Hepatic stellate cell (primary cell): ENCODE measurements at regions not wholly inside any gene's neighbourhood (a gene's known extent, or its start where the extent isn't known, plus 50 kb on each side); places are given as distances from the start of the nearest gene placed in this dataset.

Experiments used
- DNase-seq: peaks from one replicate; pipeline ENCODE4 v3.0.0; 2011; ENCODE audit warnings: low spot score

GRCh38 chr15:96415513-96416217, 85.2 kb downstream of the NR2F2 start:
- DNase-seq: no peak

DNA sequence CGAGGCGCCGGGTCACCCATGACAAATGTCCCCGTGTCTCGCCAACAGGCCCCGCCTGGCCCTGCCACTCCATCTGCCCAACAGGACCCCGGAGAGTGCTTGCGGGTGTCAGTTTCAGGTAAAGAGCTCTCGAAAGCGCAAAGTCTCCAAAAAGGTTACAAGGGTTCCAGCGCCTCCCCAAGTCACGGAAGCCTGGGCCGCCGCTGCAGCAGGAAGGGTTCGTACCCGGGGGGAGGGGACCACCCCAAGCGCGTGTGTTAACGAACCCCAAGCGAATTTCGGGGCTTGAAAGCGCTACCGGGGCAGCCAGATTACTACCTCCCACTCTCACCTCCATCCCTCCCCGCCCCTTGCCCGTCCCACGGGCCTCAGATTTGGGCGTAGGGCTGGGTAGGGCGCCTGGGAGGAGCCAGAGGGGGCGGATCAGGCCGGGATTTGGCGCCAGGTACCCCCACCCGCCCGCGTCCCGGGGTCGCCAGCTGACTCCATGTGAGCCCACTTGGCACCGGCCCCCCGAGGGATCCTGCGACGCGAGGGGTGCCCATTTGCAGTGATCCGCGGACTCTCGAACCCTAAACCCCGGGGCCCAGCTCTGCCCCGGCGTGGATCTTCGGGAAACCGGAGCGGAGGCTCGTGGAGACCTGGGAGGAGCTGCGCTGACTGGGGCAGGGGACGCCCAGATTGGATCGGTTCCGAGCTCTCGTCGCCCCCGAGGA, 85.9 kb downstream of the NR2F2 start:
- DNase-seq: no peak

GRCh38 chr15:96416934-96417759, 86.6 kb downstream of the NR2F2 start:
- no peak for DNase-seq

- DNase-seq: no peak
Observed at GRCh38 chr15:96417760-96418130, 87.2 kb downstream of the NR2F2 start.

DNA sequence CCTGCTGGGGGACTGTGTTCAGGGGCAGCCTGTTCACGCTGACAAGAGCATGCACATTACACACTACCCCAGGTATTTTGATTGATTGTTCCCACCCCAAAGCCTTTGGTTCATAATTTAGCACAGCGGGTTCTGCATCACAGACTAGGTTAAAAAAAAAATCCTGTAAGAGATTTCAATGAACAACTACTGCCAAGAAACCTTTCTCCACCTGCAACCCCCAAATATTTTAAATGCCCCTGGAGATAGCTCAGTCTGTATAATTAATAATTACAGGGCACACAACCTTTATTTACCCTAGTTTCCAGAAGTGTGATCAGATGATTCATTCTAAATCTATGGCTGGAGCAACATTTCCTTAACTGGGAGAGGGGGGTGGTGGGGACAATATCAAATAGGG, 87.6 kb downstream of the NR2F2 start:
- no peak for DNase-seq

DNA sequence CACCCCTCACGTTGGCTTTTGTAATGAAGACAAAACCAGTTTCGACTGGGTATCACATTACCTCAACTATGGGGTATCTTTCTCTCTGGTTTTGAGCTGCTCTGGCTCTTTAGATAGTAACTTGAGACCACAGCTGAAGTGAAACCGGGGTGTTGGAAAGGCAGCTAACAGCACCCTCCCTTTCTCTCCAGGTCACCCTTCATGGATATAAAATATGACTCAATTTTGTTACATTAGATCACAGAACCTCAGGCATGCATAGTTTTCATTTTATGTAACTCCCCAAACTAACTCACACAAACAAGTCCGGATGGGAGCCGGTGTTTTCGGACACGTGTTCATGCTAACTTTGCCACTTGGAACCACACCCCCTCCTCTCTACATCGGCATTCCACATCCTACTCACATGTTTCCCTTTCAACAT, 90.7 kb downstream of the NR2F2 start:
- no peak for DNase-seq

DNA sequence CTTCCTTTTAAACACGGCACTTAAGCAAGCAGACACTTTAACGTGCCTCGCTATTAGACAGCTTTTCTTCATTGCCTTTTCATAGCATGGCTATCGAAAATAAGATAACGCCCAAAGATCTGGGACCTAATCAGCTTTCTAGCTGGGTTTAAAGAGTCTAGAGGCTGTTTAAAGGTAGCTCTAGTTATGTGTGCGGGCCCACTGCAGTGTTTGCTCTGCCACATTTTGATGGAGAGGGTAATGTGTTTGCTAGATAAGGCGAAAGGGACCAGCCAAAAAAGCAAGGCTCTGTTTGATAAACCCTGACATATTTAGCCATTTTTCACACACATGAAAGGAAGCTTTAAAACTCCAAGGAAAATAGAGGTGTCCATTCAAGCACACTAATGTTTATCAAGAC, 91.6 kb downstream of the NR2F2 start:
- DNase-seq: no peak

DNA sequence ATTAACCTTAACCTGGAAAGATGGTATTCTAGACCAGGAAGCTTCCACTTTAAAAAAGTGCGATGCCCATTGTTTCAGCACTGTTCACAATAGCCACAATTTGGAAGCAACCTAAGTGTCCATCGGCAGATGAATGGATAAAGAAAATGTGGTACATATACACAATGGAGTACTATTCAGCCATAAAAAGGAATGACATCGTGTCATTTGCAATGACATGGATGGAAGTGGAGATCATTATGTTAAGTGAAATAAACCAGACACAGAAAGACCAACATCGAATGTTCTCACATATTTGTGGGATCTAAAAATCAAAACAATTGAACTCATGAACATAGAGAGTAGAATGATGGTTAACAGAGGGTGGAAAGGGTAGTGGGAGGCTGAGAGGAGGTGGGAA, 94.2 kb downstream of the NR2F2 start:
- no peak for DNase-seq

DNA sequence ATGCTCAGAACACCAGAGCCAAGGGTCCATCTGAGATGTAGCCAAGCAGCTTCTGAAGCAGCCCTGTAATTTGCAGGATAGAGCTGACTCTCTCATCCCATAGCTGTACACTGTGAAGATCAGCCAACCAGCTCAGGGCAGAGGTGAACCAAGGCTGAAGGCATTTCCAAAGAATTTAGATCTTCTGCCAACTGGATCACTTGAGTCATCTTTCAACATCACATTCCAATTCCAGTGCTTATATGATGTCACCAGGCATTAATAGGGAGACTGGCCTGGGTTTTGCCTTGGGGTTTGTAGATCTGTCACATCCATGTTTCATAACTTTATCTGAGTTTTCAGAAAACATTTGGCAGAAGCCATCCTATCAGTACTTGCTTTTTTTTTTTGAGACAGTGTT, 98.2 kb downstream of the NR2F2 start:
- peak; percentile 80 for DNase-seq

DNA sequence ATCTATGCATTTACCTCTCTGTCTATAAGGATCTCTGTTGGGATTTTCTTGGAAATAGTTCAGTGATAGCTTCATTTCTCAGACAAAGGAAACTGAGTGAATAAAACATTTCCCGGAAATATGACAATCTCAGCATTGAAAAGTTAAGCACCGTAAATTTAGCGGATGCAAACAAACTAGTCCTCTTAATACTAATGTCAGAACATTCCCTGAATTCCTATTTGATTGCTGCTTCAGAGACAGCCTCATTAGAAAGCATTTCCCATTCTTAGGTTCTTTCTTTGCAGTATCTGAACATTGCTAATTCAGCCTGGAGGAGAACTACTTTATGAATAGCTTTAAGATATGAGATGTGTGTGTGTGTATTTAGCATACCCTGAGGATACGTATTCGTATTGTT, 101.3 kb downstream of the NR2F2 start:
- no peak for DNase-seq

GRCh38 chr15:96435022-96435421, 104.5 kb downstream of the NR2F2 start:
- no peak for DNase-seq

DNA sequence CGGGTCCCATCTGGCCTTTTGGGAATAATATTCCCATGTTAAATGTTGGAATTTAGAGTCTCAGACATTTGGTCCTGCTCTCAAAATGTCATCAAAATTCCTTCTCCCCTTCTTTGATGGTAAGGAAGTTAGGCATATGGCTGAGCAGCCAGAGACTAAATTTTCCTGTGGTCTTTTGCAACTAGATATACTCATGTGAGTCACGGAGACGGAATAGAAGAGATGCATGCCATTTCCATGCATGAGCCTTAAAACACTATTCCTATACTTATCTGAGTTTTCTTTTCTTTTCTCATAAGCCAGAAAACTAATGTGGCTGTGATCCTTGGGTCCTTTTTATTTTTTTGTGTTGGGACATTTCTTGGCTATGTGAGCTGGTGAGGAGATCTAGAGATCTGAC, 105.3 kb downstream of the NR2F2 start:
- no peak for DNase-seq

GRCh38 chr15:96440978-96441377, 110.5 kb downstream of the NR2F2 start:
- DNase-seq: no peak

- DNase-seq: no peak
Observed at GRCh38 chr15:96442076-96442475, 111.6 kb downstream of the NR2F2 start.

DNA sequence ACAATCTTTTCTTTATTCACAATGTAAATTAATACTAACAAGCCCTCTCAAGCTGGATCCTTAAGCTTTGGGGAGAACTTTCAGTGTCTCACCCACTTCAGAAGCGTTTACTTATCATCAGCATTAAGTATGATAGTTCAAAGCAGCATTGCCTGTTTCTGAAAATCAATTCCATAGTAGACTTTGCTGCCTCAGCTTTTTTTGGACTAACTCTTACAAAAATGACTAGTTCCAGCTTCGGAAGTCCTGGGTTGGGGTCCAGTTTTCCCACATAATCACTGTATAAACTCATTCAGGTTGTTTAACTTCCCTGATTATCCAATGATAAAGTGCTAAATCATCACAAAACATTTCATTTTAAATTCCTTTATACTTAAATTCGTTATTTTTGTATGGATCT, 114.4 kb downstream of the NR2F2 start:
- DNase-seq: no peak

- no peak for DNase-seq
Observed at GRCh38 chr15:96448923-96449322, 118.4 kb downstream of the NR2F2 start.

- DNase-seq: no peak
Observed at GRCh38 chr15:96457841-96458240, 127.3 kb downstream of the NR2F2 start.

GRCh38 chr15:96460106-96460505, 129.6 kb downstream of the NR2F2 start:
- DNase-seq: no peak

DNA sequence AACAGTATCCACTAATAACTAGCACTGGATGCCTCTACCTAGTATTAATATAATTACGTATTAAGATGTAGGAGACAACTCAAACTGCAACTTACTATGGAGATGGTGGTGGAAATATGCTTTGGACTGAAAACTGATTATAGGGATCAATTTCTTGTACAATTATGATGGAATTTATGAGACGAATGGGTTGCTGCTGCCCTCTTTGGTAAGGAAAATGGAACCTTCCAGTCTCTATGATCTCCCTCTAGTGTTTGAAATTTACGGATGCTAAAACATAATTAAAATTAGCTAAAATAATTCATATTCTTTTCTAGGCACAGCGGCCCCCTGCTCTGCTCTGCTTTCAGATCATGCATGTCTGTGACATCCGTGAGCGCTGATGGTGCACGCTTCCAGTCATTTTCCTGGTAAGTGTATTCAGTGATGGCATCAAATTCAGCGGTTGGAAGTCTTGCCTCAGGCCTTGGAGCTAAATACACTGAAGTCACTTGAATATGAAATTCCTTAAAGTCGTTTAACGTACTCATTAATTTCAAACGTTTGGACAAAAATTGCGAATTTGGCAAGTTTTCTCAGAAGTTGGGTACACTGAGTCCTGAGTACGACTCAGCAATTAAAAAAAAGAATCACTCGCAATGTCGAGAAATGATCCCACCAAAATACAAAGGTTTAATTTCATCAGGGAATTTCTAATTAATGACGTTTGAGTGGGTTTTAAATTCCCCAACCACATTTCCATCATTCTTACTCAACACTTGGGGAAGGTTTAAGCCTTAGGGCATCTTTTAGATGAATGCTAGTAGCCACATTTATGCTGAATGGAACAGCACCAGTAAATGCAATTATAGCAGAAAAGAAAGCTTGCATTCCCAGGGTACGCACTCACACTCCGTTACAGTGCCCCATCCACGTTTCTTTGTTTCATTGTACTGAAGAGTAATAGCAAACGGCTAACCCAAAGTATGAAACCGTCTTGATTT, 132.6 kb downstream of the NR2F2 start:
- DNase-seq: no peak

GRCh38 chr15:96466389-96466947, 136.0 kb downstream of the NR2F2 start:
- no peak for DNase-seq

DNA sequence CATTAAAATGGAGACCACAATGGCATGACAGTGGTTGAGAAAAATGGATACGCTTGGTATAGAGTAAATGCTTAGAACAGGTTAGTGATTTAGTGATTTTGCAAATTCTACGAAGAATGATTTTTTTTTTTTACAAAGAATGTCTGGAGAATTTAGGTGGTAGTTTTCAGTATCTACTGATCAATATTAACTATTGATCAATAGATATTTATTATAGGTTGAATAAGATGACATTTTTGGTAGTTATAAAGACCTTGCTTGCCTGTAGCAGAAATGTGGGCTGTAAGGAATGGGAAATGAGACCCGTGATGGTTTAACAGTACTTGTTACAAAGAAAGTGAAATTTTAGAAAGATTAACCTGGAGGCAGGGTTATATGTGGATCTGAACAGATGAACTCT, 137.5 kb downstream of the NR2F2 start:
- DNase-seq: no peak
